H1 (cell line): ENCODE measurements at regions not wholly inside any gene's neighbourhood (a gene's known extent, or its start where the extent isn't known, plus 50 kb on each side); places are given as distances from the start of the nearest gene placed in this dataset.

Experiments used
- CBX5 ChIP-seq: fragments of 300-800, 300-1000 bp; sonication (generic); IDR thresholded peaks from 2 replicates; pipeline ENCODE4 v1.7.1; 2016; ENCODE audit warnings: antibody characterized with exemption, low read length, low read depth
- CHD7 ChIP-seq: fragments of 300-600 bp; sonication (generic); IDR thresholded peaks from 2 replicates; pipeline ENCODE4 v1.7.1; 2012; ENCODE audit warnings: low read length, moderate library complexity, mild to moderate bottlenecking, inconsistent platforms; ENCODE audit not compliant: insufficient replicate concordance
- EP300 ChIP-seq, 2 experiments: IDR thresholded peaks; 1 replicate in 1 of 2; 2 replicates in 1 of 2; pipeline ENCODE4 v1.6.1; 2011 to 2012; ENCODE audit warnings: low read depth in 2 of 2, low read length in 2 of 2, mild to moderate bottlenecking in 2 of 2, borderline replicate concordance in 1 of 2, inconsistent platforms in 1 of 2, moderate library complexity in 1 of 2
- KDM4A ChIP-seq: IDR thresholded peaks from one replicate; pipeline ENCODE4 v1.7.1; 2012; ENCODE audit warnings: low read depth, mild to moderate bottlenecking, moderate library complexity, low read length, inconsistent platforms; ENCODE audit not compliant: severe bottlenecking
- KDM5A ChIP-seq: fragments of 200-600 bp; IDR thresholded peaks from 2 replicates; pipeline ENCODE4 v1.7.1; 2012; ENCODE audit warnings: mild to moderate bottlenecking, low read length, inconsistent platforms, mixed read lengths
- NANOG ChIP-seq: IDR thresholded peaks from 2 replicates; pipeline ENCODE4 v1.6.1; 2011; ENCODE audit warnings: low read length, low read depth, mild to moderate bottlenecking, inconsistent platforms; ENCODE audit not compliant: insufficient read depth, poor library complexity, severe bottlenecking
- RNF2 ChIP-seq: fragments of 200-900, 300-1000 bp; sonication (generic); IDR thresholded peaks from 2 replicates; pipeline ENCODE4 v1.7.1; 2016; ENCODE audit warnings: borderline replicate concordance, low read depth, mild to moderate bottlenecking, antibody characterized with exemption, low read length; ENCODE audit not compliant: poor library complexity, severe bottlenecking; ENCODE audit errors: missing control alignments
- SP1 ChIP-seq: IDR thresholded peaks from 2 replicates; pipeline ENCODE4 v1.6.1; 2011; ENCODE audit warnings: low read depth, low read length
- SP4 ChIP-seq: IDR thresholded peaks from 2 replicates; pipeline ENCODE4 v1.6.1; 2012; ENCODE audit warnings: low read length, inconsistent platforms
- TAF7 ChIP-seq: optimal IDR thresholded peaks from 2 replicates; pipeline ENCODE3; 2011; ENCODE audit warnings: low read depth, mild to moderate bottlenecking, inconsistent platforms, low read length, moderate library complexity, borderline replicate concordance
- TEAD4 ChIP-seq: IDR thresholded peaks from 2 replicates; pipeline ENCODE4 v1.6.1; 2012; ENCODE audit warnings: low read depth, low read length, inconsistent platforms, mixed read lengths
- ZNF274 ChIP-seq: IDR thresholded peaks from 2 replicates; pipeline ENCODE4 v1.7.0; 2012; ENCODE audit warnings: low read length, borderline replicate concordance; ENCODE audit errors: extremely low read depth

- no peak for TF ChIP-seq CHD7
- no peak for TF ChIP-seq RNF2
- TF ChIP-seq KDM5A = no peak
- TF ChIP-seq EP300 (IDR thresholded peaks at IDR 0.05; ENCODE audit: borderline replicate concordance in 1 of 2, low read depth in 2 of 2, low read length in 2 of 2) = no peak
- no peak for TF ChIP-seq ZNF274
- TF ChIP-seq TAF7 = no peak
- no peak for TF ChIP-seq TEAD4
- no peak for TF ChIP-seq CBX5
- no peak for TF ChIP-seq NANOG
- TF ChIP-seq SP1 = no peak
- no peak for TF ChIP-seq SP4
- no peak for TF ChIP-seq KDM4A
Observed at GRCh38 chr2:22283436-22283835, 1101.5 kb upstream of the KLHL29 start (continued).
